Frontal cortex (tissue), 3 donors: ENCODE measurements at regions not wholly inside any gene's neighbourhood (a gene's known extent, or its start where the extent isn't known, plus 50 kb on each side); places are given as distances from the start of the nearest gene placed in this dataset.

Experiments used
- DNase-seq, 2 donors: peaks; one replicate each; pipeline ENCODE4 v3.0.0; 2012; ENCODE audit warnings: low spot score in 2 of 2
- FAIRE-seq: peaks from 2 replicates; lab custom pipeline; 2012; peaks lifted over from hg19 to GRCh38; lab: Jason Lieb, UNC
- donor health status: control.
- donor health status: control.
- donor health status: control.

GRCh38 chr9:36728651-36729520 is 156.2 kb downstream of the MELK start:
- FAIRE-seq (no peak), DNase-seq (peak in 1 of 2 donors; percentile 33)

GRCh38 chr9:36729906-36730305 is 157.2 kb downstream of the MELK start:
- no peak for FAIRE-seq
- no peak for DNase-seq

GRCh38 chr9:36730414-36730813 is 157.7 kb downstream of the MELK start:
- no peak for FAIRE-seq
- no peak for DNase-seq

- no peak for FAIRE-seq
- no peak for DNase-seq
Measured at GRCh38 chr9:36731068-36731956, 158.6 kb downstream of the MELK start.

GRCh38 chr9:36734737-36735136 is 162.0 kb downstream of the MELK start:
- DNase-seq (no peak), FAIRE-seq (no peak)

- DNase-seq (no peak), FAIRE-seq (no peak)
Measured at GRCh38 chr9:36736648-36737047, 164.0 kb downstream of the MELK start.

GRCh38 chr9:36738318-36738976 is 165.8 kb downstream of the MELK start:
- no peak for DNase-seq
- no peak for FAIRE-seq

GRCh38 chr9:36739373-36740116 is 166.8 kb downstream of the MELK start:
- FAIRE-seq (no peak), DNase-seq (no peak)

- FAIRE-seq (no peak), DNase-seq (no peak)
Measured at GRCh38 chr9:36742264-36742663, 169.6 kb downstream of the MELK start.

- DNase-seq, result no peak
- FAIRE-seq, result no peak
Measured at GRCh38 chr9:36744678-36745077, 172.0 kb downstream of the MELK start.

- DNase-seq (no peak), FAIRE-seq (no peak)
Measured at GRCh38 chr9:36745977-36746376, 173.3 kb downstream of the MELK start.

GRCh38 chr9:36746415-36746814 is 173.7 kb downstream of the MELK start:
- FAIRE-seq, result no peak
- DNase-seq, result no peak

- FAIRE-seq, result no peak
- no peak for DNase-seq
Measured at GRCh38 chr9:36748322-36748899, 175.7 kb downstream of the MELK start.

- no peak for DNase-seq
- no peak for FAIRE-seq
Measured at GRCh38 chr9:36749461-36749860, 176.8 kb downstream of the MELK start.

- DNase-seq, result no peak
- FAIRE-seq, result no peak
Measured at GRCh38 chr9:36750630-36751029, 177.9 kb downstream of the MELK start.

GRCh38 chr9:36755019-36755418 is 182.3 kb downstream of the MELK start:
- DNase-seq, result no peak
- FAIRE-seq, result no peak

- FAIRE-seq, result no peak
- DNase-seq, result no peak
Measured at GRCh38 chr9:36759141-36759540, 186.4 kb downstream of the MELK start.

GRCh38 chr9:36759976-36760375 is 187.3 kb downstream of the MELK start:
- no peak for FAIRE-seq

GRCh38 chr9:36760667-36761420 is 188.1 kb downstream of the MELK start:
- FAIRE-seq (no peak), DNase-seq (no peak)

More at GRCh38 chr9:36759976-36760375, 187.3 kb downstream of the MELK start:
- no peak for DNase-seq
